GM13976 (cell line): ENCODE measurements at regions not wholly inside any gene's neighbourhood (a gene's known extent, or its start where the extent isn't known, plus 50 kb on each side); places are given as distances from the start of the nearest gene placed in this dataset.
"Not testable (repeated sequence)": the region's sequence is repeated elsewhere in the genome, so short reads cannot be mapped to it uniquely, and the experiment has no call there.

Source experiments
- DNase-seq: peaks from one replicate; pipeline ENCODE4 v3.0.0; 2012; ENCODE audit warnings: low spot score
- in situ Hi-C: fragments of 300-500 bp; cut with MboI; formaldehyde crosslinking; loops from one replicate; pipeline ENCODE4 v1.12.0; 2022; ENCODE audit warnings: low sequenced_read_pairs, mixed read lengths, inconsistent platforms; ENCODE audit not compliant: unreplicated experiment
- TF ChIP-seq, protein P1 (sequence below): IDR thresholded peaks from 2 replicates; pipeline ENCODE4 v1.5.1; 2012; ENCODE audit warnings: borderline replicate concordance, mild to moderate bottlenecking; ENCODE audit not compliant: insufficient read depth; ENCODE audit errors: extremely low read depth, missing control alignments, control extremely low read depth

DNA sequence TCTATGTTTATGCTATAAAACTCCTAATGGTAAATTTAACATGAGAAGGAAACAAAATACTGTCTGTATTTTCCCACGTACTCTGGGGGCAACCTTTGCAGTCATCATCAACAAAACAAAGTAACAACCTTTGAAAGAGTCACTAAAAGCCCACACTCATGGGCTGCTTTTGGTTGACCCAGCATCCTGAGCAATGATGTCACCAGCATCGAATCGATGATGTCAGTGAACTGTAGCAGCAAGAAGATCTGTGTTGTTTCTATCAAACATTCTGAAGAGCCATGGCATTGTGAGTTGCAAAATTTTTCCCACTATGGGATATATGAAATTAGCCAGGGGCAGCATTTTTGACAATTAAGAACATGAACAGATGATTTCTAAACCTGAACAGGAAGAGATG lies 300.1 kb downstream of the HIVEP2 start:
- TF ChIP-seq, protein P1, sequence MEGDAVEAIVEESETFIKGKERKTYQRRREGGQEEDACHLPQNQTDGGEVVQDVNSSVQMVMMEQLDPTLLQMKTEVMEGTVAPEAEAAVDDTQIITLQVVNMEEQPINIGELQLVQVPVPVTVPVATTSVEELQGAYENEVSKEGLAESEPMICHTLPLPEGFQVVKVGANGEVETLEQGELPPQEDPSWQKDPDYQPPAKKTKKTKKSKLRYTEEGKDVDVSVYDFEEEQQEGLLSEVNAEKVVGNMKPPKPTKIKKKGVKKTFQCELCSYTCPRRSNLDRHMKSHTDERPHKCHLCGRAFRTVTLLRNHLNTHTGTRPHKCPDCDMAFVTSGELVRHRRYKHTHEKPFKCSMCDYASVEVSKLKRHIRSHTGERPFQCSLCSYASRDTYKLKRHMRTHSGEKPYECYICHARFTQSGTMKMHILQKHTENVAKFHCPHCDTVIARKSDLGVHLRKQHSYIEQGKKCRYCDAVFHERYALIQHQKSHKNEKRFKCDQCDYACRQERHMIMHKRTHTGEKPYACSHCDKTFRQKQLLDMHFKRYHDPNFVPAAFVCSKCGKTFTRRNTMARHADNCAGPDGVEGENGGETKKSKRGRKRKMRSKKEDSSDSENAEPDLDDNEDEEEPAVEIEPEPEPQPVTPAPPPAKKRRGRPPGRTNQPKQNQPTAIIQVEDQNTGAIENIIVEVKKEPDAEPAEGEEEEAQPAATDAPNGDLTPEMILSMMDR = no peak
- DNase-seq = no peak
- in situ Hi-C loops = no loop called here

- TF ChIP-seq, protein P1 = no peak
- no peak for DNase-seq
- in situ Hi-C loops = no loop called here
These were observed 299.3 kb downstream of the HIVEP2 start for GRCh38 chr6:142645663-142646062.

GRCh38 chr6:142647449-142648035 lies 297.4 kb downstream of the HIVEP2 start:
- DNase-seq = no peak
- TF ChIP-seq, protein P1 = no peak
- in situ Hi-C loops = no loop called here

- in situ Hi-C loops = no loop called here
- no peak for DNase-seq
- TF ChIP-seq, protein P1 = no peak
These were observed 296.9 kb downstream of the HIVEP2 start for GRCh38 chr6:142648036-142648451.

DNA sequence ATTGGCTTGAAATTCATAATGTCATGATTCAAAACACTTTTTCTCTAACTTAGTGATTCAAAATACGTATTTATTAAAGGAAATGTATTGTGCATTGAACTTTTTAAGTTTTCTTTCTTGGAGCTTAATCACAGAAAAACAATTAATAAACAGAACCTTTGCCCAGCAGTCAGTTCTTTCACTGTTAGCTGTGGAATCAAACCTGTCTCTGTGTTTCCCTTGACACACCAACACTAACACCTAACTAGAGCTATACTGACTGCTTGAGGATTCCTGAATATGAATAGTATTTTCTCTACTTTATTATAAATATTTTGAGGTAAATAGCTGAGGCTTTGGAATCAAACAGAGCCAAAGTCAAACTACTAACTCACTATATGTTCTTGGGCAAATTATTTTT lies 296.4 kb downstream of the HIVEP2 start:
- TF ChIP-seq, protein P1 = no peak
- in situ Hi-C loops = no loop called here
- no peak for DNase-seq

GRCh38 chr6:142649438-142650234 lies 295.3 kb downstream of the HIVEP2 start:
- in situ Hi-C loops, DNase-seq: not testable (repeated sequence)

- DNase-seq = no peak
- in situ Hi-C loops = no loop called here
- TF ChIP-seq, protein P1 = no peak
These were observed 293.6 kb downstream of the HIVEP2 start for GRCh38 chr6:142651384-142651783.
